K562 (cell line): ENCODE measurements at regions not wholly inside any gene's neighbourhood (a gene's known extent, or its start where the extent isn't known, plus 50 kb on each side); places are given as distances from the start of the nearest gene placed in this dataset.

Experiments
- ATAC-seq: fragments of 200-7000 bp; cut with Tn5 transposase; 3 replicates; pipeline ENCODE4 v1.9.1; 2020; ENCODE audit warnings: moderate library complexity
- BruUV-seq: library from RNA; stranded (reverse); fragments of 400-500 nt; replicated peaks from 2 replicates; lab custom pipeline; 2021; lab: Mats Ljungman, UMichigan
- CTCF ChIA-PET: fragments of 300-600 bp; formaldehyde crosslinking; extraction: SDS; loops from one replicate; lab custom pipeline; 2021; ENCODE audit warnings: low intra/inter-chr PET ratio; lab: Yijun Ruan, JAX
- POLR2A ChIA-PET: fragments of 300-600, 350-650 bp; sonication (Branson Sonifier 250); formaldehyde crosslinking; extraction: SDS; loops from one replicate; lab custom pipeline; 2021; ENCODE audit warnings: antibody characterized with exemption, inconsistent platforms; lab: Yijun Ruan, JAX
- DNase-seq, 4 experiments: peaks; one replicate each; pipeline versions ENCODE4 v3.0.0 to v3.0.0-alpha.2; 2011 to 2018; ENCODE audit warnings: low spot score in 3 of 4, mixed read lengths in 3 of 4; ENCODE audit errors: extremely low read depth in 1 of 4
- FAIRE-seq: peaks from 2 replicates; lab custom pipeline; 2011; peaks lifted over from hg19 to GRCh38; lab: Jason Lieb, UNC
- H2AFZ ChIP-seq: 2 replicates; pipeline ENCODE4 v1.6.0; 2011; ENCODE audit warnings: low read depth, low read length, control low read depth, inconsistent platforms
- H3K27ac ChIP-seq: fragments of 200-600 bp; 3 replicates; pipeline ENCODE4 v1.8.0; 2011; ENCODE audit warnings: low read depth, mild to moderate bottlenecking, control low read depth, inconsistent platforms, low read length, moderate library complexity, mixed read lengths; ENCODE audit errors: extremely low read depth
- H3K27me3 ChIP-seq, 2 experiments: fragments of 300-600 bp in 1 of 2; 2 replicates in 1 of 2; 3 replicates in 1 of 2; pipeline versions ENCODE4 v1.6.0 to v1.8.0; 2011; ENCODE audit warnings: inconsistent platforms in 2 of 2, low read length in 2 of 2, mild to moderate bottlenecking in 1 of 2, mixed read lengths in 1 of 2, moderate library complexity in 1 of 2; ENCODE audit not compliant: control insufficient read depth in 2 of 2, insufficient read depth in 2 of 2
- H3K36me3 ChIP-seq: fragments of 300-600 bp; 3 replicates; pipeline ENCODE4 v1.8.0; 2011; ENCODE audit warnings: mild to moderate bottlenecking, low read length, inconsistent platforms; ENCODE audit not compliant: control insufficient read depth, insufficient read depth
- H3K4me1 ChIP-seq, 2 experiments: fragments of 200-600 bp in 1 of 2; replicated peaks in 1 of 2; 2 replicates in 1 of 2; 3 replicates in 1 of 2; pipeline versions ENCODE4 v1.5.1 to v1.8.0; 2011; ENCODE audit warnings: inconsistent platforms in 2 of 2, low read length in 2 of 2, mild to moderate bottlenecking in 1 of 2, mixed read lengths in 1 of 2, moderate library complexity in 1 of 2; ENCODE audit not compliant: control insufficient read depth in 2 of 2, insufficient read depth in 2 of 2
- H3K4me2 ChIP-seq: 2 replicates; pipeline ENCODE4 v1.6.1; 2011; ENCODE audit warnings: low read length, control low read depth, inconsistent platforms, mixed read lengths; ENCODE audit not compliant: insufficient read depth
- H3K4me3 ChIP-seq: fragments of 200-600 bp; sonication (generic), shearing (Covaris generic); 2 replicates; pipeline ENCODE4 v1.5.1; 2016; ENCODE audit warnings: control low read depth, inconsistent platforms
- H3K79me2 ChIP-seq: fragments of 200-600 bp; 3 replicates; pipeline ENCODE4 v1.8.0; 2011; ENCODE audit warnings: low read length, inconsistent platforms; ENCODE audit not compliant: control insufficient read depth, insufficient read depth
- H3K9ac ChIP-seq, 2 experiments: 2 replicates each; pipeline versions ENCODE4 v1.6.0 to v1.6.1; 2011; ENCODE audit warnings: low read depth in 2 of 2, low read length in 2 of 2, control low read depth in 1 of 2, inconsistent platforms in 1 of 2, mild to moderate bottlenecking in 1 of 2, mixed read lengths in 1 of 2; ENCODE audit not compliant: insufficient read depth in 1 of 2
- H3K9me1 ChIP-seq: one replicate; pipeline ENCODE4 v1.6.0; 2011; ENCODE audit warnings: inconsistent platforms, mild to moderate bottlenecking, low read length, moderate library complexity; ENCODE audit not compliant: control insufficient read depth, insufficient read depth
- H3K9me3 ChIP-seq: replicated peaks from 2 replicates; pipeline ENCODE4 v1.5.1; 2011; ENCODE audit warnings: low read depth, low read length, inconsistent platforms; ENCODE audit not compliant: control insufficient read depth, insufficient read depth
- H4K20me1 ChIP-seq: replicated peaks from 2 replicates; pipeline ENCODE4 v1.6.1; 2011; ENCODE audit warnings: low read length, inconsistent platforms, mixed read lengths; ENCODE audit not compliant: control insufficient read depth, insufficient read depth
- DMBX1 ChIP-seq: fragments of 250-450 bp; sonication (Bioruptor Pico); IDR thresholded peaks from 2 replicates; pipeline ENCODE4 v1.8.0; 2022; ENCODE audit warnings: inconsistent platforms, mild to moderate bottlenecking, moderate library complexity, borderline replicate concordance
- ETS2 ChIP-seq: IDR thresholded peaks from 2 replicates; pipeline ENCODE4 v1.6.1; 2016; ENCODE audit warnings: borderline replicate concordance, missing genetic modification characterization, mild to moderate bottlenecking, moderate library complexity, missing compliant biosample characterization; ENCODE audit not compliant: poor library complexity, severe bottlenecking
- GTF2E2 ChIP-seq: fragments of 200-800 bp; sonication (Bioruptor generic); IDR thresholded peaks from 2 replicates; pipeline ENCODE4 v1.6.1; 2016; ENCODE audit warnings: missing genetic modification characterization, missing compliant biosample characterization
- GTF2F1 ChIP-seq: IDR thresholded peaks from 2 replicates; pipeline ENCODE4 v1.6.1; 2011; ENCODE audit warnings: low read depth, low read length, improper control_type of control experiment
- HINFP ChIP-seq: fragments of 450-650 bp; conservative IDR thresholded peaks from 2 replicates; pipeline ENCODE4 v1.6.1; 2016; ENCODE audit warnings: missing genetic modification characterization, low read depth, mild to moderate bottlenecking, control low read depth, missing compliant biosample characterization
- HMG20B ChIP-seq: fragments of 250-450 bp; sonication (Bioruptor Pico); IDR thresholded peaks from 2 replicates; pipeline ENCODE4 v1.5.0; 2021; ENCODE audit warnings: mild to moderate bottlenecking
- KDM2B ChIP-seq: fragments of 250-450 bp; sonication (Bioruptor Pico); IDR thresholded peaks from 2 replicates; pipeline ENCODE4 v1.8.0; 2021; ENCODE audit warnings: mild to moderate bottlenecking, moderate library complexity
- PCBP1 ChIP-seq: fragments of 200-400 bp; formaldehyde crosslinking; IDR thresholded peaks from 2 replicates; pipeline ENCODE4 v1.6.1; 2018; ENCODE audit warnings: mild to moderate bottlenecking, low read depth, low read length; ENCODE audit not compliant: poor library complexity, severe bottlenecking
- POLR3G ChIP-seq: IDR thresholded peaks from 2 replicates; pipeline ENCODE4 v1.6.1; 2011; ENCODE audit not compliant: insufficient read length, insufficient replicate concordance; ENCODE audit errors: extremely low read depth
- SNAPC5 ChIP-seq: fragments of 250-450 bp; sonication (Bioruptor Pico); IDR thresholded peaks from 2 replicates; pipeline ENCODE4 v1.8.0; 2021; ENCODE audit warnings: moderate library complexity, mild to moderate bottlenecking, inconsistent platforms
- SRSF9 ChIP-seq: fragments of 200-400 bp; formaldehyde crosslinking; IDR thresholded peaks from 2 replicates; pipeline ENCODE4 v1.6.1; 2017; ENCODE audit warnings: low read depth, low read length, borderline replicate concordance
- TFE3 ChIP-seq: fragments of 450-650 bp; formaldehyde crosslinking; IDR thresholded peaks from 2 replicates; pipeline ENCODE4 v1.4.0; 2020; ENCODE audit warnings: mild to moderate bottlenecking, mixed read lengths
- ZBTB12 ChIP-seq: fragments of 250-450 bp; sonication (Bioruptor Pico); IDR thresholded peaks from 2 replicates; pipeline ENCODE4 v1.4.0; 2020
- ZNF217 ChIP-seq: sonication (generic); formaldehyde crosslinking; IDR thresholded peaks from 2 replicates; pipeline ENCODE4 v1.8.0; 2022; ENCODE audit warnings: mild to moderate bottlenecking, missing genetic modification reagents
- ZNF277 ChIP-seq: fragments of 250-450 bp; sonication (Bioruptor Pico); IDR thresholded peaks from 2 replicates; pipeline ENCODE4 v1.8.0; 2022; ENCODE audit warnings: inconsistent platforms, mild to moderate bottlenecking, moderate library complexity, borderline replicate concordance
- ZNF717 ChIP-seq: fragments of 250-450 bp; sonication (Bioruptor Pico); IDR thresholded peaks from 2 replicates; pipeline ENCODE4 v1.5.0; 2021
- WGBS: fragments of 100-300 bp; shearing (Covaris generic); methylation state at CpG from one replicate; pipeline ENCODE4 v1.1.6; 2016; ENCODE audit warnings: low coverage, mixed read lengths; ENCODE audit not compliant: insufficient coverage; ENCODE audit errors: missing lambda C conversion rate; 5-methylcytosine and 5-hydroxymethylcytosine counted together
- in situ Hi-C: fragments of 300-500 bp; cut with MboI; formaldehyde crosslinking; loops from 4 replicates; pipeline ENCODE4 v1.15.0; 2018; ENCODE audit warnings: inconsistent platforms, mixed read lengths
- intact Hi-C: fragments of 100-400 bp; cut with micrococcal nuclease; formaldehyde crosslinking; loops from 2 replicates; pipeline ENCODE4 v1.14.2; 2022

- Histone ChIP-seq H3K27me3 (no peaks in the 10 kb centered on the region), H3K9me3 (no peaks in the 10 kb centered on the region), H3K27ac (no peak overlapping the region), H3K4me3 (no peak overlapping the region), H3K9me1 (no peaks in the 10 kb centered on the region), H3K36me3 (no peaks in the 10 kb centered on the region), H4K20me1 (no peaks in the 10 kb centered on the region), H3K79me2 (no peaks in the 10 kb centered on the region), H2AFZ (no peak overlapping the region), H3K4me1 (no peaks in the 10 kb centered on the region), H3K4me2 (no peak overlapping the region), H3K9ac (no peak overlapping the region)
- FAIRE-seq (no peak), DNase-seq (no peak), ATAC-seq (no peak)
- in situ Hi-C loops: no loop called here
- intact Hi-C loops: no loop called here
- POLR2A ChIA-PET: interaction anchor here (0.6 kb wide), 1 partner anchor 28 kb away, joined by 4 read pairs; no protein-coding TSS in a partner anchor
- CTCF ChIA-PET: no interaction called here
- no TSS peak for BruUV-seq
- TF ChIP-seq GTF2F1 (no peak), POLR3G (no peak), HMG20B (no peak), ZNF217 (CRISPR knock-in tag) (no peak), ZNF717 (CRISPR knock-in tag) (no peak), SRSF9 (no peak), TFE3 (no peak), ETS2 (tag) (no peak), HINFP (no peak), ZNF277 (CRISPR knock-in tag) (no peak), GTF2E2 (tag) (no peak), PCBP1 (no peak), DMBX1 (CRISPR knock-in tag) (no peak), ZBTB12 (no peak), KDM2B (no peak), SNAPC5 (CRISPR knock-in tag) (no peak)
- 0% methylated on average over 1 of the region's 2 CpGs for WGBS
Observed at GRCh38 chr19:30609656-30610270, 237.6 kb downstream of the ZNF536 start.
